ENCODE measurements at regions not wholly inside any gene's neighbourhood (a gene's known extent, or its start where the extent isn't known, plus 50 kb on each side); places are given as distances from the start of the nearest gene placed in this dataset.

DNA sequence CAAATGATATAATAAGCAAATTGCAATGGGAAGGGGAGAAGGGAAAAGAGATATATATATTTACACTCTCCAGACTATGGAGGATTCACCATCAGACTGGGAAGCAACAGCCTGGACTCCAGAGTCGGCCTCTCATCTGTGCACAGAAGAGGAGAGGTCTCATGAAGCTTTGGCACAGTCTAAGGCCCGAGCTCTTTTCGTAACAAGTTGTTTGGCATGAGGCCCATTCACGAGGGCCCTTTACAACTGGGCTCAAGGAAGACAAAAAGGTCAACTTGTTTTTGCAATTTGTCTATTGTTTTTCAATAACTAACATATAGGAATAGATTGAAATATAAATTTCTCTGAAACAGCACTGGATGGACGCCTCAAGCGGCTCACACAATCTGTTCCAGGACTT is 66.7 kb upstream of the AJAP1 start:
- Histone ChIP-seq H3K9me3 (no peaks in the 10 kb centered on the region), H3K27me3 (no peaks in the 10 kb centered on the region), H3K4me1 (no peaks in the 10 kb centered on the region), H3K27ac (no peak overlapping the region), H3K4me3 (no peak overlapping the region), H3K36me3 (ENCODE audit: low read depth, missing control alignments) (no peaks in the 10 kb centered on the region)
- WGBS, 2 donors: 72 to 75% methylated on average over 6 of the region's 6 CpGs
- intact Hi-C loops (cut with DNase I; ENCODE audit: low total_unique reads): no loop called here
- no peak for TF ChIP-seq POLR2A (IDR thresholded peaks at IDR 0.05)
- TF ChIP-seq, protein P1, sequence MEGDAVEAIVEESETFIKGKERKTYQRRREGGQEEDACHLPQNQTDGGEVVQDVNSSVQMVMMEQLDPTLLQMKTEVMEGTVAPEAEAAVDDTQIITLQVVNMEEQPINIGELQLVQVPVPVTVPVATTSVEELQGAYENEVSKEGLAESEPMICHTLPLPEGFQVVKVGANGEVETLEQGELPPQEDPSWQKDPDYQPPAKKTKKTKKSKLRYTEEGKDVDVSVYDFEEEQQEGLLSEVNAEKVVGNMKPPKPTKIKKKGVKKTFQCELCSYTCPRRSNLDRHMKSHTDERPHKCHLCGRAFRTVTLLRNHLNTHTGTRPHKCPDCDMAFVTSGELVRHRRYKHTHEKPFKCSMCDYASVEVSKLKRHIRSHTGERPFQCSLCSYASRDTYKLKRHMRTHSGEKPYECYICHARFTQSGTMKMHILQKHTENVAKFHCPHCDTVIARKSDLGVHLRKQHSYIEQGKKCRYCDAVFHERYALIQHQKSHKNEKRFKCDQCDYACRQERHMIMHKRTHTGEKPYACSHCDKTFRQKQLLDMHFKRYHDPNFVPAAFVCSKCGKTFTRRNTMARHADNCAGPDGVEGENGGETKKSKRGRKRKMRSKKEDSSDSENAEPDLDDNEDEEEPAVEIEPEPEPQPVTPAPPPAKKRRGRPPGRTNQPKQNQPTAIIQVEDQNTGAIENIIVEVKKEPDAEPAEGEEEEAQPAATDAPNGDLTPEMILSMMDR (IDR thresholded peaks at IDR 0.05): no peak
- no peak for DNase-seq

DNA sequence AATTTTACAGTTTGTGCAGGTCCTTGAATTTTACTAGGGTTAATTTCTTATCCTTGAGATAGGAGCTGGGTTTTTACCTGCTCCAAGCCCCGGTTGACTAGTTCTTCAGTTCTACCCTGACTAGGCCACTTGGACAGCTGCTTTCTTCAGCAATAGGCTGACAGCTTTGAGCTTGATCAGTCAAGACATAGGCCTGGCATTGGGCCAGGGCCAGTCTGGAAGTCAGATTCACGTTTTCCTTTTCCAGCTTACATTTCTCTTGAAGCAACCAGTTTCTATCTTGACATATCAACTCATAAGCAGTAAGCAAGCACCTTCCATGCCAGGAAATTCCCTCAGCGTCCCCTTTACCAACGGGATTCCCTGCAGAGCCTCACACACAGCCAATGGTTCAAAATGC is 63.7 kb upstream of the AJAP1 start:
- no peak for DNase-seq
- WGBS, 2 donors: 50 to 68% methylated on average over 4 of the region's 4 CpGs
- TF ChIP-seq POLR2A (IDR thresholded peaks at IDR 0.05): no peak
- TF ChIP-seq, protein P1 (IDR thresholded peaks at IDR 0.05): no peak
- Histone ChIP-seq H3K27ac (no peak overlapping the region), H3K27me3 (no peaks in the 10 kb centered on the region), H3K36me3 (ENCODE audit: low read depth, missing control alignments) (no peaks in the 10 kb centered on the region), H3K4me3 (no peak overlapping the region), H3K9me3 (no peaks in the 10 kb centered on the region), H3K4me1 (no peaks in the 10 kb centered on the region)
- intact Hi-C loops (cut with DNase I; ENCODE audit: low total_unique reads): no loop called here

DNA sequence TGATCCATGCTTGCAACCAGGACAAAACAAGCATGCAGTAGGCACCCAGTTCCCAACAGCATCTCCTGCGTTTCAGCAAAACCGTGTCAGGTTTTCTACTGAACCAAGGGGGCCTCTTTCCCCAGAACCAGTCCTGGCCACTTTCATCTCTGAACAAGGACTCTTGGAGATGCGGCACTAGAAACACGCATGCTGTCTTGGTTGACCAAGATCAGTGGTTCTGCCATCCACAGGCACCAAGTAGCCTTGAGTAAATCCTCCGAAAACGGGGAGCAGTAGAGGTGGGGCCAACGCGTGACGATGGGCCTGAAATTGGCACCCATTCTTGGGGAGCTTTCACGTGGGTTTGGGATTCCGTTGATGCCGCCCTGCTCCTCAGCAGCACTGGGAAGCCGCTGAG is 62.5 kb upstream of the AJAP1 start:
- TF ChIP-seq POLR2A (IDR thresholded peaks at IDR 0.05): no peak
- TF ChIP-seq, protein P1 (IDR thresholded peaks at IDR 0.05): no peak
- H3K36me3 ChIP-seq (ENCODE audit: low read depth, missing control alignments): no peaks in the 10 kb centered on the region
- WGBS, 2 donors: 92 to 96% methylated on average over 6 to 13 of the region's 13 CpGs
- H3K27me3 ChIP-seq: no peaks in the 10 kb centered on the region
- DNase-seq: no peak
- intact Hi-C loops (cut with DNase I; ENCODE audit: low total_unique reads): no loop called here
- H3K27ac ChIP-seq: no peak overlapping the region
- no peaks in the 10 kb centered on the region for H3K9me3 ChIP-seq
- no peak overlapping the region for H3K4me3 ChIP-seq
- no peaks in the 10 kb centered on the region for H3K4me1 ChIP-seq

DNA sequence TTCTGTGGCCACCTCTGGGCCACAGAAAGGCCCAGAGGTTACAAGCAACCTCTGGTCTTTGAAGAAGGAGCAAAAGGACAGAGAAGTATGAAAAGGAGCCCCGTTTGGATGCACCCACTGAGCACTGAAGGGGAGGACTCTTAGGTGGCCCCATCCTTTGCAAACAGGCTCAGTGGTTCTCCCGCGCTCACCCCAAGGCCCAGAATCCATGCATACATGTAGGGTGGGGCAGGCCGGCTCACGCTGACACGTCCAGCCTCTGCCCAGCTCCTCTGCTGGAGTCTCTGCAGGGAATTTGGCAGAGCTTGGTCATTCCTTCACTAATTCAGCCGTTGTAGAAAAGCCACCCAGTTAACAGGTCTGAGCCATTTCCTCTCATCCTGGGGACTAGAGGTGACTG is 61.3 kb upstream of the AJAP1 start:
- H3K4me3 ChIP-seq: no peak overlapping the region
- TF ChIP-seq, protein P1 (IDR thresholded peaks at IDR 0.05): no peak
- no peak for TF ChIP-seq POLR2A (IDR thresholded peaks at IDR 0.05)

DNA sequence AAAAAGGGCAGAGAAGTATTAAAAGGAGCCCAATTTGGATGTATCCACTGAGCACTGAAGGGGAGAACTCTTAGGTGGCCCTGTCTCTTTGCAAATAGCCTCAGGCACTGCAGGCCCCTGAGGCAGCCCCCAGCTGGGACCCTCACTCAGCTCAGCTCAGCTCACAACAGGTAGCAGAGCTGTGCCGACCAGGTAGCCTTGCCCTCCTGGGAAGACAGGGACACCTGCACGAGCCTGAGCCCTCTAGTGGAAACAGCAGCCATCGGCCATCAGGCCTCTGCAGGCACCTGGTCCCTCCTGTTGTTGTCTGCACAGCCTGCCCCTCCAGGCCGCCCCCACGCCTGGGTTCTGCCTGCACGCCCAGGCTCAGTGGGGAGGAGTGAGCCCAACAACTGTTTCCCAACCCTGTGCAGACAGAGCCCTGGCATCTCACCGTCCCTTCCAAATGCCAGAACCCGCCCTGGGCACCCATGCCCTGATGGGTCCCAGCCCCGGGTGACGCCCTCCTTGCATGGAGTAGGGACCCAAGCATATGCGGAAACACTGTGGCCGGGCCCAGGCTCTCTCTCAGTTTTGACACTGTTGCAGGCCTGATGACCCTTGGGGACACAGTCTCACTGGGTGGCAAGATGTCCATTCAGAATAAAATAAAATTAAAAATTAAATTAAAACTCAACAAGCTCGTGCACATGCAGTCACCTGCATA is 60.0 kb upstream of the AJAP1 start:
- Histone ChIP-seq H3K9me3 (no peaks in the 10 kb centered on the region), H3K36me3 (ENCODE audit: low read depth, missing control alignments) (no peaks in the 10 kb centered on the region), H3K27me3 (no peaks in the 10 kb centered on the region), H3K27ac (no peak overlapping the region), H3K4me3 (no peak overlapping the region), H3K4me1 (no peaks in the 10 kb centered on the region)
- TF ChIP-seq POLR2A (IDR thresholded peaks at IDR 0.05): no peak
- TF ChIP-seq, protein P1 (IDR thresholded peaks at IDR 0.05): no peak
- WGBS, 2 donors: 82 to 93% methylated on average over 10 to 13 of the region's 13 CpGs
- intact Hi-C loops (cut with DNase I; ENCODE audit: low total_unique reads): no loop called here
- no peak for DNase-seq

More for the DNA sequence above, 61.3 kb upstream of the AJAP1 start:
- no peak for DNase-seq
- 74 to 92% methylated on average over 4 to 7 of the region's 7 CpGs for WGBS, 2 donors
- Histone ChIP-seq H3K36me3 (ENCODE audit: low read depth, missing control alignments) (no peaks in the 10 kb centered on the region), H3K9me3 (no peaks in the 10 kb centered on the region), H3K27ac (no peak overlapping the region), H3K27me3 (no peaks in the 10 kb centered on the region), H3K4me1 (no peaks in the 10 kb centered on the region)
- intact Hi-C loops (cut with DNase I; ENCODE audit: low total_unique reads): no loop called here
